ENCODE measurements at regions not wholly inside any gene's neighbourhood (a gene's known extent, or its start where the extent isn't known, plus 50 kb on each side); places are given as distances from the start of the nearest gene placed in this dataset.
A peak's percentile ranks its signal among the peaks of the same experiment; 100 is the strongest.

- Histone ChIP-seq H3K4me3 (no peak overlapping the region), H3K4me2 (peak overlapping the region; percentile 64; the same call in 2 of the 3 replicates), H3K4me1 (peaks cover 34% of the 10 kb centered on the region), H3K27ac (peak overlapping the region; percentile 78 to 87), H3K9me3 (0 out of 3 replicates have a peak, but pooled peaks cover 4% of the 10 kb centered on the region)
- no peak for ATAC-seq
- CTCF ChIA-PET: interaction anchor here (0.7 to 3.0 kb wide), 5 partner anchors 10 to 270 kb away, joined by 3 to 13 read pairs (median 9); no protein-coding TSS in a partner anchor
- no peak for FAIRE-seq
- no peak for TF ChIP-seq EP300 (IDR thresholded peaks at IDR 0.05)
- no peak for TF ChIP-seq JUN (IDR thresholded peaks at IDR 0.05)
- no peak for TF ChIP-seq CHD4 (IDR thresholded peaks at IDR 0.05; ENCODE audit: borderline replicate concordance)
- no peak for TF ChIP-seq CBX8 (IDR thresholded peaks at IDR 0.05)
- no peak for TF ChIP-seq CBX2 (IDR thresholded peaks at IDR 0.05; ENCODE audit: borderline replicate concordance, low read depth)
- no peak for TF ChIP-seq FOSB (CRISPR knock-in tag; IDR thresholded peaks at IDR 0.05)
- no peak for TF ChIP-seq E2F6 (IDR thresholded peaks at IDR 0.05; ENCODE audit: borderline replicate concordance, low read depth)
- TF ChIP-seq, protein P1, sequence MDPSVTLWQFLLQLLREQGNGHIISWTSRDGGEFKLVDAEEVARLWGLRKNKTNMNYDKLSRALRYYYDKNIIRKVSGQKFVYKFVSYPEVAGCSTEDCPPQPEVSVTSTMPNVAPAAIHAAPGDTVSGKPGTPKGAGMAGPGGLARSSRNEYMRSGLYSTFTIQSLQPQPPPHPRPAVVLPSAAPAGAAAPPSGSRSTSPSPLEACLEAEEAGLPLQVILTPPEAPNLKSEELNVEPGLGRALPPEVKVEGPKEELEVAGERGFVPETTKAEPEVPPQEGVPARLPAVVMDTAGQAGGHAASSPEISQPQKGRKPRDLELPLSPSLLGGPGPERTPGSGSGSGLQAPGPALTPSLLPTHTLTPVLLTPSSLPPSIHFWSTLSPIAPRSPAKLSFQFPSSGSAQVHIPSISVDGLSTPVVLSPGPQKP (IDR thresholded peaks at IDR 0.05; ENCODE audit: low read depth, low read length): no peak
- TF ChIP-seq POLR2AphosphoS2 (conservative IDR thresholded peaks at IDR 0.05; ENCODE audit: low read length): no peak
- no peak for TF ChIP-seq MYC (IDR thresholded peaks at IDR 0.05; ENCODE audit: borderline replicate concordance, low read length)
- no peak for TF ChIP-seq RFX5 (IDR thresholded peaks at IDR 0.05)
- no peak for TF ChIP-seq TFCP2L1 (CRISPR knock-in tag; IDR thresholded peaks at IDR 0.05)
- no peak for TF ChIP-seq HMGXB4 (CRISPR knock-in tag; IDR thresholded peaks at IDR 0.05; ENCODE audit: borderline replicate concordance)
- TF ChIP-seq REST (IDR thresholded peaks at IDR 0.05): no peak
- no peak for TF ChIP-seq KDM1A (IDR thresholded peaks at IDR 0.05; ENCODE audit: low read depth)
- no peak for TF ChIP-seq HOXB5 (CRISPR knock-in tag; IDR thresholded peaks at IDR 0.05)
- POLR2A ChIA-PET: interaction anchor here (0.5 to 0.8 kb wide), 2 partner anchors 100 to 228 kb away, joined by 4 read pairs; no protein-coding TSS in a partner anchor
- DNase-seq (ENCODE audit: low read depth in 1 of 2, low spot score in 1 of 2): no peak
- WGBS (ENCODE audit: missing lambda C conversion rate): 85% methylated on average over 3 of the region's 3 CpGs
These were observed 60.5 kb upstream of the IGF1 start for GRCh38 chr12:102540815-102541385.
